ENCODE measurements at regions not wholly inside any gene's neighbourhood (a gene's known extent, or its start where the extent isn't known, plus 50 kb on each side); places are given as distances from the start of the nearest gene placed in this dataset.

GRCh38 chr14:86912709-86913108, 1080.3 kb downstream of the GALC start:
- TF ChIP-seq SIN3A (IDR thresholded peaks at IDR 0.05; ENCODE audit: borderline replicate concordance, insufficient read depth, low read length) (no peak), REST (IDR thresholded peaks at IDR 0.05; ENCODE audit: insufficient read depth in 1 of 2, low read depth in 2 of 2, low read length in 2 of 2) (no peak), FOXP2 (optimal IDR thresholded peaks at IDR 0.05; ENCODE audit: borderline replicate concordance, extremely low read depth, extremely low read length, insufficient read depth) (no peak), TAF1 (IDR thresholded peaks at IDR 0.05; ENCODE audit: borderline replicate concordance, insufficient read depth, low read length) (no peak), POLR2AphosphoS5 (IDR thresholded peaks at IDR 0.05; ENCODE audit: low read depth, low read length) (no peak)

Measured in PFSK-1 (cell line).